ENCODE measurements at regions not wholly inside any gene's neighbourhood (a gene's known extent, or its start where the extent isn't known, plus 50 kb on each side); places are given as distances from the start of the nearest gene placed in this dataset.

GRCh38 chr20:24402188-24402587 is 67.2 kb upstream of the SYNDIG1 start:
- Histone ChIP-seq H3K36me3 (ENCODE audit: control insufficient read depth in 1 of 2, insufficient read depth in 2 of 2, low read length in 2 of 2) (no peaks in the 10 kb centered on the region), H3K9me3 (ENCODE audit: control insufficient read depth in 1 of 2, low read length in 2 of 2) (no peaks in the 10 kb centered on the region), H3K27me3 (ENCODE audit: control insufficient read depth in 1 of 2, insufficient read depth in 2 of 2, low read length in 2 of 2) (no peaks in the 10 kb centered on the region), H3K27ac (ENCODE audit: low read depth, low read length) (no peak overlapping the region), H3K9ac (ENCODE audit: low read depth in 1 of 2, low read length in 2 of 2) (no peak overlapping the region), H3K4me3 (ENCODE audit: low read depth in 1 of 2, low read length in 2 of 2) (no peak overlapping the region), H3K4me1 (ENCODE audit: control insufficient read depth in 1 of 2, insufficient read depth in 2 of 2, low read length in 2 of 2) (no peaks in the 10 kb centered on the region)

GRCh38 chr20:24395151-24395550 is 74.3 kb upstream of the SYNDIG1 start:
- Histone ChIP-seq H3K9ac (ENCODE audit: low read depth in 1 of 2, low read length in 2 of 2) (no peak overlapping the region), H3K9me3 (ENCODE audit: control insufficient read depth in 1 of 2, low read length in 2 of 2) (no peaks in the 10 kb centered on the region), H3K4me1 (ENCODE audit: control insufficient read depth in 1 of 2, insufficient read depth in 2 of 2, low read length in 2 of 2) (no peaks in the 10 kb centered on the region), H3K27ac (ENCODE audit: low read depth, low read length) (no peak overlapping the region), H3K27me3 (ENCODE audit: control insufficient read depth in 1 of 2, insufficient read depth in 2 of 2, low read length in 2 of 2) (no peaks in the 10 kb centered on the region), H3K4me3 (ENCODE audit: low read depth in 1 of 2, low read length in 2 of 2) (no peak overlapping the region), H3K36me3 (ENCODE audit: control insufficient read depth in 1 of 2, insufficient read depth in 2 of 2, low read length in 2 of 2) (no peaks in the 10 kb centered on the region)

GRCh38 chr20:24393903-24394302 is 75.5 kb upstream of the SYNDIG1 start:
- H3K9ac ChIP-seq (ENCODE audit: low read depth in 1 of 2, low read length in 2 of 2) = no peak overlapping the region
- H3K4me1 ChIP-seq (ENCODE audit: control insufficient read depth in 1 of 2, insufficient read depth in 2 of 2, low read length in 2 of 2) = no peaks in the 10 kb centered on the region
- H3K27me3 ChIP-seq (ENCODE audit: control insufficient read depth in 1 of 2, insufficient read depth in 2 of 2, low read length in 2 of 2) = no peaks in the 10 kb centered on the region
- H3K4me3 ChIP-seq (ENCODE audit: low read depth in 1 of 2, low read length in 2 of 2) = no peak overlapping the region
- no peaks in the 10 kb centered on the region for H3K9me3 ChIP-seq (ENCODE audit: control insufficient read depth in 1 of 2, low read length in 2 of 2)
- H3K27ac ChIP-seq (ENCODE audit: low read depth, low read length) = no peak overlapping the region
- no peaks in the 10 kb centered on the region for H3K36me3 ChIP-seq (ENCODE audit: control insufficient read depth in 1 of 2, insufficient read depth in 2 of 2, low read length in 2 of 2)

GRCh38 chr20:24392612-24393011 is 76.8 kb upstream of the SYNDIG1 start:
- H3K27ac ChIP-seq (ENCODE audit: low read depth, low read length) = no peak overlapping the region

GRCh38 chr20:24389686-24390085 is 79.7 kb upstream of the SYNDIG1 start:
- Histone ChIP-seq H3K27ac (ENCODE audit: low read depth, low read length) (no peak overlapping the region), H3K4me1 (ENCODE audit: control insufficient read depth in 1 of 2, insufficient read depth in 2 of 2, low read length in 2 of 2) (no peaks in the 10 kb centered on the region), H3K36me3 (ENCODE audit: control insufficient read depth in 1 of 2, insufficient read depth in 2 of 2, low read length in 2 of 2) (no peaks in the 10 kb centered on the region), H3K9ac (ENCODE audit: low read depth in 1 of 2, low read length in 2 of 2) (no peak overlapping the region), H3K9me3 (ENCODE audit: control insufficient read depth in 1 of 2, low read length in 2 of 2) (no peaks in the 10 kb centered on the region), H3K4me3 (ENCODE audit: low read depth in 1 of 2, low read length in 2 of 2) (no peak overlapping the region), H3K27me3 (ENCODE audit: control insufficient read depth in 1 of 2, insufficient read depth in 2 of 2, low read length in 2 of 2) (peaks cover 0 to 3% of the 10 kb centered on the region in 2 donors)

More at GRCh38 chr20:24392612-24393011, 76.8 kb upstream of the SYNDIG1 start:
- no peak overlapping the region for H3K4me3 ChIP-seq (ENCODE audit: low read depth in 1 of 2, low read length in 2 of 2)
- no peaks in the 10 kb centered on the region for H3K9me3 ChIP-seq (ENCODE audit: control insufficient read depth in 1 of 2, low read length in 2 of 2)
- no peaks in the 10 kb centered on the region for H3K27me3 ChIP-seq (ENCODE audit: control insufficient read depth in 1 of 2, insufficient read depth in 2 of 2, low read length in 2 of 2)
- H3K4me1 ChIP-seq (ENCODE audit: control insufficient read depth in 1 of 2, insufficient read depth in 2 of 2, low read length in 2 of 2) = no peaks in the 10 kb centered on the region
- no peak overlapping the region for H3K9ac ChIP-seq (ENCODE audit: low read depth in 1 of 2, low read length in 2 of 2)
- H3K36me3 ChIP-seq (ENCODE audit: control insufficient read depth in 1 of 2, insufficient read depth in 2 of 2, low read length in 2 of 2) = no peaks in the 10 kb centered on the region

- no peaks in the 10 kb centered on the region for H3K4me1 ChIP-seq (ENCODE audit: control insufficient read depth in 1 of 2, insufficient read depth in 2 of 2, low read length in 2 of 2)
- no peaks in the 10 kb centered on the region for H3K36me3 ChIP-seq (ENCODE audit: control insufficient read depth in 1 of 2, insufficient read depth in 2 of 2, low read length in 2 of 2)
- no peak overlapping the region for H3K9ac ChIP-seq (ENCODE audit: low read depth in 1 of 2, low read length in 2 of 2)
- peaks cover 0 to 3% of the 10 kb centered on the region in 2 donors for H3K27me3 ChIP-seq (ENCODE audit: control insufficient read depth in 1 of 2, insufficient read depth in 2 of 2, low read length in 2 of 2)
- no peak overlapping the region for H3K27ac ChIP-seq (ENCODE audit: low read depth, low read length)
- no peaks in the 10 kb centered on the region for H3K9me3 ChIP-seq (ENCODE audit: control insufficient read depth in 1 of 2, low read length in 2 of 2)
- H3K4me3 ChIP-seq (ENCODE audit: low read depth in 1 of 2, low read length in 2 of 2) = no peak overlapping the region
These were observed 80.5 kb upstream of the SYNDIG1 start for GRCh38 chr20:24388828-24389380.

GRCh38 chr20:24385547-24385946 is 83.9 kb upstream of the SYNDIG1 start:
- Histone ChIP-seq H3K27ac (ENCODE audit: low read depth, low read length) (no peak overlapping the region), H3K27me3 (ENCODE audit: control insufficient read depth in 1 of 2, insufficient read depth in 2 of 2, low read length in 2 of 2) (peaks cover 0 to 8% of the 10 kb centered on the region in 2 donors), H3K9ac (ENCODE audit: low read depth in 1 of 2, low read length in 2 of 2) (no peak overlapping the region), H3K9me3 (ENCODE audit: control insufficient read depth in 1 of 2, low read length in 2 of 2) (no peaks in the 10 kb centered on the region), H3K4me1 (ENCODE audit: control insufficient read depth in 1 of 2, insufficient read depth in 2 of 2, low read length in 2 of 2) (no peaks in the 10 kb centered on the region), H3K36me3 (ENCODE audit: control insufficient read depth in 1 of 2, insufficient read depth in 2 of 2, low read length in 2 of 2) (no peaks in the 10 kb centered on the region), H3K4me3 (ENCODE audit: low read depth in 1 of 2, low read length in 2 of 2) (no peak overlapping the region)

- H3K27me3 ChIP-seq (ENCODE audit: control insufficient read depth in 1 of 2, insufficient read depth in 2 of 2, low read length in 2 of 2) = peaks cover 0 to 8% of the 10 kb centered on the region in 2 donors
- H3K36me3 ChIP-seq (ENCODE audit: control insufficient read depth in 1 of 2, insufficient read depth in 2 of 2, low read length in 2 of 2) = no peaks in the 10 kb centered on the region
- H3K27ac ChIP-seq (ENCODE audit: low read depth, low read length) = no peak overlapping the region
- H3K9me3 ChIP-seq (ENCODE audit: control insufficient read depth in 1 of 2, low read length in 2 of 2) = no peaks in the 10 kb centered on the region
- H3K9ac ChIP-seq (ENCODE audit: low read depth in 1 of 2, low read length in 2 of 2) = no peak overlapping the region
- H3K4me3 ChIP-seq (ENCODE audit: low read depth in 1 of 2, low read length in 2 of 2) = no peak overlapping the region
- H3K4me1 ChIP-seq (ENCODE audit: control insufficient read depth in 1 of 2, insufficient read depth in 2 of 2, low read length in 2 of 2) = no peaks in the 10 kb centered on the region
These were observed 84.6 kb upstream of the SYNDIG1 start for GRCh38 chr20:24384865-24385264.

- no peaks in the 10 kb centered on the region for H3K9me3 ChIP-seq (ENCODE audit: control insufficient read depth in 1 of 2, low read length in 2 of 2)
- no peak overlapping the region for H3K9ac ChIP-seq (ENCODE audit: low read depth in 1 of 2, low read length in 2 of 2)
- no peak overlapping the region for H3K4me3 ChIP-seq (ENCODE audit: low read depth in 1 of 2, low read length in 2 of 2)
- peaks cover 0 to 8% of the 10 kb centered on the region in 2 donors for H3K27me3 ChIP-seq (ENCODE audit: control insufficient read depth in 1 of 2, insufficient read depth in 2 of 2, low read length in 2 of 2)
- no peak overlapping the region for H3K27ac ChIP-seq (ENCODE audit: low read depth, low read length)
- no peaks in the 10 kb centered on the region for H3K4me1 ChIP-seq (ENCODE audit: control insufficient read depth in 1 of 2, insufficient read depth in 2 of 2, low read length in 2 of 2)
- no peaks in the 10 kb centered on the region for H3K36me3 ChIP-seq (ENCODE audit: control insufficient read depth in 1 of 2, insufficient read depth in 2 of 2, low read length in 2 of 2)
These were observed 86.7 kb upstream of the SYNDIG1 start for GRCh38 chr20:24382743-24383142.

GRCh38 chr20:24382331-24382730 is 87.1 kb upstream of the SYNDIG1 start:
- no peaks in the 10 kb centered on the region for H3K36me3 ChIP-seq (ENCODE audit: control insufficient read depth in 1 of 2, insufficient read depth in 2 of 2, low read length in 2 of 2)
- no peak overlapping the region for H3K9ac ChIP-seq (ENCODE audit: low read depth in 1 of 2, low read length in 2 of 2)
- no peak overlapping the region for H3K27ac ChIP-seq (ENCODE audit: low read depth, low read length)
- no peak overlapping the region for H3K4me3 ChIP-seq (ENCODE audit: low read depth in 1 of 2, low read length in 2 of 2)
- peaks cover 0 to 8% of the 10 kb centered on the region in 2 donors for H3K27me3 ChIP-seq (ENCODE audit: control insufficient read depth in 1 of 2, insufficient read depth in 2 of 2, low read length in 2 of 2)
- no peaks in the 10 kb centered on the region for H3K9me3 ChIP-seq (ENCODE audit: control insufficient read depth in 1 of 2, low read length in 2 of 2)
- H3K4me1 ChIP-seq (ENCODE audit: control insufficient read depth in 1 of 2, insufficient read depth in 2 of 2, low read length in 2 of 2) = no peaks in the 10 kb centered on the region

GRCh38 chr20:24381886-24382285 is 87.5 kb upstream of the SYNDIG1 start:
- Histone ChIP-seq H3K9ac (ENCODE audit: low read depth in 1 of 2, low read length in 2 of 2) (no peak overlapping the region), H3K27me3 (ENCODE audit: control insufficient read depth in 1 of 2, insufficient read depth in 2 of 2, low read length in 2 of 2) (peaks cover 0 to 8% of the 10 kb centered on the region in 2 donors), H3K9me3 (ENCODE audit: control insufficient read depth in 1 of 2, low read length in 2 of 2) (no peaks in the 10 kb centered on the region), H3K4me3 (ENCODE audit: low read depth in 1 of 2, low read length in 2 of 2) (no peak overlapping the region), H3K36me3 (ENCODE audit: control insufficient read depth in 1 of 2, insufficient read depth in 2 of 2, low read length in 2 of 2) (no peaks in the 10 kb centered on the region), H3K27ac (ENCODE audit: low read depth, low read length) (no peak overlapping the region), H3K4me1 (ENCODE audit: control insufficient read depth in 1 of 2, insufficient read depth in 2 of 2, low read length in 2 of 2) (no peaks in the 10 kb centered on the region)

Data from duodenal mucosa (tissue), 2 donors.